IMR-90 (cell line): ENCODE measurements at regions not wholly inside any gene's neighbourhood (a gene's known extent, or its start where the extent isn't known, plus 50 kb on each side); places are given as distances from the start of the nearest gene placed in this dataset.

Experiments
- ATAC-seq: fragments of 200-7000 bp; cut with Tn5 transposase; 2 replicates; pipeline ENCODE4 v1.9.1; 2020; ENCODE audit warnings: low read depth, mild to moderate bottlenecking, moderate library complexity
- BruUV-seq: library from RNA; stranded (reverse); fragments of 400-500 nt; replicated peaks from 2 replicates; lab custom pipeline; 2021; lab: Mats Ljungman, UMichigan
- CTCF ChIA-PET: fragments of 300-600 bp; formaldehyde crosslinking; extraction: SDS; loops from one replicate; lab custom pipeline; 2021; ENCODE audit warnings: antibody characterized with exemption; lab: Yijun Ruan, JAX
- POLR2A ChIA-PET: fragments of 300-600 bp; sonication (Branson Sonifier 250); formaldehyde crosslinking; loops from one replicate; lab custom pipeline; 2022; ENCODE audit warnings: antibody characterized with exemption; ENCODE audit not compliant: unreplicated experiment; lab: Charles Lee
- DNase-seq: peaks from one replicate; pipeline ENCODE4 v3.0.0; 2013
- H2AFZ ChIP-seq: replicated peaks from 2 replicates; pipeline ENCODE3; 2013; ENCODE audit warnings: low read length, mild to moderate bottlenecking; ENCODE audit not compliant: poor library complexity
- H2AK5ac ChIP-seq: 2 replicates; pipeline ENCODE4 v1.6.1; 2013; ENCODE audit warnings: low read depth, low read length, inconsistent platforms
- H2AK9ac ChIP-seq: replicated peaks from 2 replicates; pipeline ENCODE3; 2013; ENCODE audit warnings: mild to moderate bottlenecking, low read depth, low read length, moderate library complexity; ENCODE audit not compliant: poor library complexity
- H2BK120ac ChIP-seq: 2 replicates; pipeline ENCODE4 v1.6.1; 2013; ENCODE audit warnings: low read depth, low read length, inconsistent platforms
- H2BK15ac ChIP-seq: 3 replicates; pipeline ENCODE4 v1.6.1; 2013; ENCODE audit warnings: low read depth, low read length, inconsistent platforms
- H2BK20ac ChIP-seq: 2 replicates; pipeline ENCODE4 v1.6.1; 2013; ENCODE audit warnings: low read depth, mild to moderate bottlenecking, inconsistent platforms, low read length, moderate library complexity
- H2BK5ac ChIP-seq: 2 replicates; pipeline ENCODE4 v1.6.1; 2013; ENCODE audit warnings: mild to moderate bottlenecking, low read depth, low read length, inconsistent platforms; ENCODE audit not compliant: poor library complexity, severe bottlenecking
- H3K14ac ChIP-seq: replicated peaks from 2 replicates; pipeline ENCODE4 v1.6.1; 2013; ENCODE audit warnings: low read depth, low read length, inconsistent platforms
- H3K18ac ChIP-seq: 2 replicates; pipeline ENCODE4 v1.6.1; 2013; ENCODE audit warnings: low read depth, low read length, control low read depth
- H3K23ac ChIP-seq: 2 replicates; pipeline ENCODE4 v1.6.1; 2013; ENCODE audit warnings: low read depth, low read length, inconsistent platforms
- H3K27ac ChIP-seq: 2 replicates; pipeline ENCODE4 v1.5.1; 2013; ENCODE audit warnings: mild to moderate bottlenecking, control low read depth, low read length; ENCODE audit not compliant: insufficient read depth
- H3K27me3 ChIP-seq: 2 replicates; pipeline ENCODE4 v1.6.1; 2013; ENCODE audit warnings: low read length; ENCODE audit not compliant: control insufficient read depth, insufficient read depth
- H3K36me3 ChIP-seq: 2 replicates; pipeline ENCODE4 v1.6.1; 2013; ENCODE audit warnings: low read length, mixed read lengths; ENCODE audit not compliant: control insufficient read depth, insufficient read depth
- H3K4ac ChIP-seq: 2 replicates; pipeline ENCODE4 v1.6.1; 2013; ENCODE audit warnings: low read depth, low read length, inconsistent platforms
- H3K4me1 ChIP-seq: 2 replicates; pipeline ENCODE4 v1.6.1; 2013; ENCODE audit warnings: low read length, mixed read lengths; ENCODE audit not compliant: control insufficient read depth, insufficient read depth
- H3K4me2 ChIP-seq: 2 replicates; pipeline ENCODE4 v1.6.1; 2013; ENCODE audit warnings: low read depth, mild to moderate bottlenecking, control low read depth, low read length, moderate library complexity
- H3K4me3 ChIP-seq: 2 replicates; pipeline ENCODE4 v1.5.1; 2013; ENCODE audit warnings: low read depth, mild to moderate bottlenecking, control low read depth, low read length, moderate library complexity; ENCODE audit not compliant: insufficient read depth
- H3K56ac ChIP-seq: 2 replicates; pipeline ENCODE4 v1.6.1; 2013; ENCODE audit warnings: low read length, inconsistent platforms; ENCODE audit not compliant: insufficient read depth; ENCODE audit errors: extremely low read depth
- H3K79me1 ChIP-seq, 2 experiments: 2 replicates each; pipeline ENCODE4 v1.6.1; 2013; ENCODE audit warnings: low read length in 2 of 2, inconsistent platforms in 1 of 2, low read depth in 1 of 2
- H3K9ac ChIP-seq: 2 replicates; pipeline ENCODE4 v1.6.1; 2013; ENCODE audit warnings: low read depth, low read length, control low read depth
- H3K9me1 ChIP-seq: 2 replicates; pipeline ENCODE4 v1.6.1; 2013; ENCODE audit warnings: low read length, inconsistent platforms; ENCODE audit not compliant: insufficient read depth
- H3K9me3 ChIP-seq: 2 replicates; pipeline ENCODE4 v1.6.1; 2013; ENCODE audit warnings: low read length; ENCODE audit not compliant: control insufficient read depth, insufficient read depth
- H4K20me1 ChIP-seq: 2 replicates; pipeline ENCODE4 v1.6.1; 2013; ENCODE audit warnings: low read length, inconsistent platforms; ENCODE audit not compliant: insufficient read depth
- H4K5ac ChIP-seq: 2 replicates; pipeline ENCODE4 v1.6.1; 2013; ENCODE audit warnings: mild to moderate bottlenecking, low read depth, low read length, control low read depth
- H4K8ac ChIP-seq, 2 experiments: 2 replicates each; pipeline ENCODE4 v1.6.1; 2013; ENCODE audit warnings: low read depth in 2 of 2, low read length in 2 of 2, control low read depth in 1 of 2, inconsistent platforms in 1 of 2
- H4K91ac ChIP-seq: 2 replicates; pipeline ENCODE4 v1.6.1; 2013; ENCODE audit warnings: low read depth, low read length, inconsistent platforms; ENCODE audit not compliant: insufficient read depth
- BHLHE40 ChIP-seq: fragments of 150-350 bp; IDR thresholded peaks from 2 replicates; pipeline ENCODE4 v1.6.1; 2016; ENCODE audit warnings: mild to moderate bottlenecking, low read depth, low read length
- CEBPB ChIP-seq: IDR thresholded peaks from 2 replicates; pipeline ENCODE4 v1.6.1; 2012; ENCODE audit warnings: low read depth, low read length, improper control_type of control experiment
- CHD1 ChIP-seq: IDR thresholded peaks from 2 replicates; pipeline ENCODE4 v1.6.1; 2012; ENCODE audit warnings: low read depth, low read length, improper control_type of control experiment
- CTCF ChIP-seq: conservative IDR thresholded peaks from 2 replicates; pipeline ENCODE4 v1.5.1; 2012; ENCODE audit warnings: mild to moderate bottlenecking, low read depth, low read length, improper control_type of control experiment
- ELK1 ChIP-seq: fragments of 150-350 bp; IDR thresholded peaks from 2 replicates; pipeline ENCODE4 v1.6.1; 2016; ENCODE audit warnings: low read depth, mild to moderate bottlenecking, low read length, moderate library complexity, borderline replicate concordance
- FOS ChIP-seq: fragments of 150-350 bp; IDR thresholded peaks from 2 replicates; pipeline ENCODE4 v1.6.1; 2016; ENCODE audit warnings: low read depth, low read length
- MAFK ChIP-seq: IDR thresholded peaks from 2 replicates; pipeline ENCODE4 v1.6.1; 2012; ENCODE audit warnings: low read depth, low read length, improper control_type of control experiment
- MAZ ChIP-seq: IDR thresholded peaks from 2 replicates; pipeline ENCODE4 v1.6.1; 2012; ENCODE audit warnings: low read depth, mild to moderate bottlenecking, low read length, improper control_type of control experiment, moderate library complexity, borderline replicate concordance
- MXI1 ChIP-seq: IDR thresholded peaks from 2 replicates; pipeline ENCODE4 v1.6.1; 2012; ENCODE audit warnings: low read depth, mild to moderate bottlenecking, low read length, moderate library complexity, borderline replicate concordance
- NFE2L2 ChIP-seq: fragments of 150-350 bp; IDR thresholded peaks from 2 replicates; pipeline ENCODE4 v1.6.1; 2016; ENCODE audit warnings: low read depth, mild to moderate bottlenecking, low read length
- POLR2A ChIP-seq: IDR thresholded peaks from 2 replicates; pipeline ENCODE4 v1.6.1; 2012; ENCODE audit warnings: mild to moderate bottlenecking, low read depth, low read length
- RAD21 ChIP-seq: IDR thresholded peaks from 2 replicates; pipeline ENCODE4 v1.6.1; 2012; ENCODE audit warnings: low read length, improper control_type of control experiment
- RCOR1 ChIP-seq: IDR thresholded peaks from 2 replicates; pipeline ENCODE4 v1.6.1; 2012; ENCODE audit warnings: mild to moderate bottlenecking, low read length, improper control_type of control experiment; ENCODE audit not compliant: insufficient replicate concordance
- RFX5 ChIP-seq: IDR thresholded peaks from 2 replicates; pipeline ENCODE4 v1.8.0; 2012; ENCODE audit warnings: low read depth, mild to moderate bottlenecking, low read length, moderate library complexity
- SMC3 ChIP-seq: fragments of 150-350 bp; IDR thresholded peaks from 2 replicates; pipeline ENCODE4 v1.6.1; 2016; ENCODE audit warnings: low read depth, mild to moderate bottlenecking, antibody characterized with exemption, low read length, moderate library complexity
- USF2 ChIP-seq: fragments of 150-350 bp; IDR thresholded peaks from 2 replicates; pipeline ENCODE4 v1.6.1; 2017; ENCODE audit warnings: mild to moderate bottlenecking, antibody characterized with exemption, low read length, low read depth
- WGBS, 2 experiments: methylation state at CpG; one replicate each; pipeline versions ENCODE4 v1.1.5 to v1.1.7; 2013; ENCODE audit warnings: missing lambda C conversion rate in 2 of 2; ENCODE audit not compliant: insufficient read length in 1 of 2; ENCODE audit errors: extremely low coverage in 2 of 2; 5-methylcytosine and 5-hydroxymethylcytosine counted together
- dilution Hi-C: fragments of 300-500 bp; cut with HindIII; formaldehyde crosslinking; loops from one replicate; pipeline ENCODE4 v1.14.3; 2018; ENCODE audit warnings: low sequenced_read_pairs; ENCODE audit not compliant: unreplicated experiment
- in situ Hi-C: fragments of 300-500 bp; cut with MboI; formaldehyde crosslinking; loops from 3 replicates; pipeline ENCODE4 v1.14.3; 2019; ENCODE audit warnings: low sequenced_read_pairs, inconsistent platforms, mixed read lengths
- intact Hi-C: fragments of 100-400 bp; cut with micrococcal nuclease; formaldehyde crosslinking; loops from 2 replicates; pipeline ENCODE4 v1.10.0; 2022

GRCh38 chr6:99132026-99132635 lies 184.4 kb upstream of the FBXL4 start:
- H3K4ac ChIP-seq: no peak overlapping the region
- ChIA-PET CTCF (no interaction called here), POLR2A (no interaction called here)
- no peak overlapping the region for H2AK5ac ChIP-seq
- dilution Hi-C loops: no loop called here
- no peak overlapping the region for H3K27ac ChIP-seq
- H3K36me3 ChIP-seq: no peaks in the 10 kb centered on the region
- no peak overlapping the region for H4K8ac ChIP-seq
- H2AK9ac ChIP-seq: no peak overlapping the region
- H4K20me1 ChIP-seq: no peaks in the 10 kb centered on the region
- H3K9ac ChIP-seq: no peak overlapping the region
- no peak overlapping the region for H2BK15ac ChIP-seq
- in situ Hi-C loops: no loop called here
- H2BK120ac ChIP-seq: no peak overlapping the region
- no CpG with 5 or more reads among the region's 4 CpGs for WGBS, 2 experiments
- no TSS peak for BruUV-seq
- H3K79me1 ChIP-seq: no peaks in the 10 kb centered on the region
- H3K14ac ChIP-seq: no peak overlapping the region
- DNase-seq: no peak
- no peak overlapping the region for H3K4me3 ChIP-seq
- H4K91ac ChIP-seq: no peak overlapping the region
- no peaks in the 10 kb centered on the region for H3K9me3 ChIP-seq
- no peak overlapping the region for H2BK20ac ChIP-seq
- no peak overlapping the region for H3K4me2 ChIP-seq
- no peak overlapping the region for H3K18ac ChIP-seq
- H3K23ac ChIP-seq: no peak overlapping the region
- no peak overlapping the region for H4K5ac ChIP-seq
- TF ChIP-seq MXI1 (no peak), USF2 (no peak), RFX5 (no peak), NFE2L2 (no peak), CEBPB (no peak), MAZ (no peak), RAD21 (no peak), BHLHE40 (no peak), CTCF (no peak), MAFK (no peak), CHD1 (no peak), FOS (no peak), SMC3 (no peak), POLR2A (no peak), RCOR1 (no peak), ELK1 (no peak)
- H2BK5ac ChIP-seq: no peak overlapping the region
- no peak overlapping the region for H2AFZ ChIP-seq
- H3K56ac ChIP-seq: no peak overlapping the region
- intact Hi-C loops: no loop called here
- H3K4me1 ChIP-seq: no peaks in the 10 kb centered on the region
- no peaks in the 10 kb centered on the region for H3K27me3 ChIP-seq
- ATAC-seq: no peak
- no peaks in the 10 kb centered on the region for H3K9me1 ChIP-seq
